ENCODE measurements at regions not wholly inside any gene's neighbourhood (a gene's known extent, or its start where the extent isn't known, plus 50 kb on each side); places are given as distances from the start of the nearest gene placed in this dataset.

DNA sequence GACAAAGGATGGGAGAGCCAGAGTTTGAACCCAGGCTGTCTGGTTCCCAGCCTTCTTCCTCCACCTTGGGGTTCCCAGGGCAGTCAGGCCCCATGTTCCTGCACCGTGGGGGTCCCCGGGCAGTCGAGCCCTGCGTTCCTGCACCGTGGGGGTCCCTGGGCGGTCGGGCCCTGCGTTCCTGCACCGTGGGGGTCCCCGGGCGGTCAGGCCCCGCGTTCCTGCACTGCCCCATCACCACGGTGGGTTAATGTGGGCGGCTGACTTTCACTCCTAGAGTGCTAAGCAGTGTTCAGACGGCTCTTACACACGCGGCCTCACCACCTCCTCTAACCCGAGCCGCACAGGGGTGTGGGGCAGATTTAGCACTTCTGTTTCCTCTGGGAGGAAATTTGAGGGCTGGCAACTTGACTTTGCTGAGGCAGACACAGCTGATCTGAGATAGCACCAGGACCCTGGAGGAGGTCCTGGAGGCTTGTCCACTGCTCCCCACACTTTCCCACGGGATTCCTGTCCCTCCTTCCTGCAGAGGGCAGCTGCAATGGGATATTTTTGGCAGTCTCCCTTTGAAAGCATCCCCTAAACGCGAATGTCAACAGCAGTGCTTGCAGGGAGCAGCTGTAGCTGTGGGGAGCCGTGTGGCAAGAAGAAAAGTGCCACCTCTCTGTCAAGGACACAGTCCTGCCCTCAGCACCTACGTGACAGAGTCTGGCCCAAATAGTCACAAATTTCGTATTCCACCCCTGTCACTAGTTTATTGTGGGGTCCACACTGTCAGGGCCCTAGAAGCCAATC is 239.4 kb downstream of the TEX29 start:
- Histone ChIP-seq H3K36me3 (ENCODE audit: control insufficient read depth, insufficient read depth, low read length) (no peaks in the 10 kb centered on the region), H3K9me3 (ENCODE audit: control insufficient read depth, low read length) (no peaks in the 10 kb centered on the region), H3K4me3 (ENCODE audit: extremely low read depth, insufficient read depth, low read length, poor library complexity, severe bottlenecking) (no peak overlapping the region), H3K27ac (ENCODE audit: low read depth, low read length, severe bottlenecking) (no peak overlapping the region), H3K4me1 (ENCODE audit: control insufficient read depth, insufficient read depth, low read length, poor library complexity, severe bottlenecking) (no peaks in the 10 kb centered on the region)
- 78 to 84% methylated on average over 20 to 23 of the region's 26 CpGs for WGBS, 2 experiments (ENCODE audit: insufficient coverage in 2 of 2)

DNA sequence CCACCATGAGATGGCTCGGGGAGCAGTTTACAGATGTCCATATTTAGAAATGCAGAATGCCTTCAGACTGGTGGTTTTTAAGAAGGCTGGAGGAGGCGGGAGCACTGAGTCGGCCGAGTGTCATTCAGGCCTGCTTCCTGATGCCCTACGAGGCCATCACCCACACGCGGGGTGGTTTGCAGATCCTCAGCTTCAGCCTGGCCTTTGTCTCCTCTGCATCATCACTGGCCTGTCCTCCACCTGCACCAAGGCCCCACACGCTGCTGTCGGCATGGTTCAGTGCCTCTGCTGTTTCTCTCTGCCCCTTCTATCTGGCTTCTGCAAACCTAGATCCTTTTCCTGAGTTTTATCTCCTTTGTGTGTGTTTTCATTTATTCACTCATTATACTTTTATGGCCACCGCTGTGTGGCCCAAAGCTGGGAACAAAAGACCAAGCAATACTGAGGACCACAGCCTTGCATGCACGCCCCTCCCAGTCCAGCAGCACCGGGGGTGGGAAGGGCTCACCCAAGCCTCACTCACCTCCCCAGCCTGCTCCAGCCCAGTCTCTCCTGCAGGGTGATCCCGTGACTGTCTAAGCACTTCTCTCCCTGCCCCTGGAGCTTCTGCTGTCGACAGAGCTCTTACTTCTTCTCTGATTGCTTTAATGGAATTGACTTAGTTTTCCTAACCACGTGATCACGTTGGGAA is 240.8 kb downstream of the TEX29 start:
- WGBS, 2 experiments (ENCODE audit: insufficient coverage in 2 of 2): 85 to 93% methylated on average over 10 to 14 of the region's 16 CpGs
- Histone ChIP-seq H3K4me3 (ENCODE audit: extremely low read depth, insufficient read depth, low read length, poor library complexity, severe bottlenecking) (no peak overlapping the region), H3K4me1 (ENCODE audit: control insufficient read depth, insufficient read depth, low read length, poor library complexity, severe bottlenecking) (no peaks in the 10 kb centered on the region), H3K9me3 (ENCODE audit: control insufficient read depth, low read length) (no peaks in the 10 kb centered on the region), H3K36me3 (ENCODE audit: control insufficient read depth, insufficient read depth, low read length) (no peaks in the 10 kb centered on the region), H3K27ac (ENCODE audit: low read depth, low read length, severe bottlenecking) (no peak overlapping the region)

GRCh38 chr13:111562716-111563115 is 242.3 kb downstream of the TEX29 start:
- WGBS, 2 experiments (ENCODE audit: insufficient coverage in 2 of 2): 91 to 100% methylated on average over 3 of the region's 4 CpGs
- Histone ChIP-seq H3K9me3 (ENCODE audit: control insufficient read depth, low read length) (no peaks in the 10 kb centered on the region), H3K4me3 (ENCODE audit: extremely low read depth, insufficient read depth, low read length, poor library complexity, severe bottlenecking) (no peak overlapping the region), H3K4me1 (ENCODE audit: control insufficient read depth, insufficient read depth, low read length, poor library complexity, severe bottlenecking) (no peaks in the 10 kb centered on the region), H3K27ac (ENCODE audit: low read depth, low read length, severe bottlenecking) (no peak overlapping the region), H3K36me3 (ENCODE audit: control insufficient read depth, insufficient read depth, low read length) (no peaks in the 10 kb centered on the region)

DNA sequence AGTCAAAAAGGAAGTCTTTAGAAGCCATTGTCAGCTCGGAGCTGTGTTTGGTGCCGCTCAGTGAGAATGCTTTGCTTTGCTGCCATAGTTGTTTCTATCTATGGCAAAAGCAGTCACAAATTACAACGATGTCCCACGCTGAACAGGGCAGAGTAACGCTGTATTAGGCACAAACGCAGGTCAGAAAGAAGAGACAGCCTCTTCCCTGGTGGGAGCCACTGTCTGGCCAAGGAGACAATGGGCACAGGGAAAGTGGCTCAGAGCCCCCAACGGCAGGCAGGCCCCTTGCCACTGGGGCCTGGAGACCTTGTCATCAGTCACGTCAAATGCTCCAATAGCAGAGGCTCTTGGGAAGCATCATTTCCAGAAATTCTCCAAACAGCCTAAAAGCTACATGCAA is 244.2 kb downstream of the TEX29 start:
- no peaks in the 10 kb centered on the region for H3K9me3 ChIP-seq (ENCODE audit: control insufficient read depth, low read length)
- no peak overlapping the region for H3K4me3 ChIP-seq (ENCODE audit: extremely low read depth, insufficient read depth, low read length, poor library complexity, severe bottlenecking)
- no peak overlapping the region for H3K27ac ChIP-seq (ENCODE audit: low read depth, low read length, severe bottlenecking)
- no peaks in the 10 kb centered on the region for H3K36me3 ChIP-seq (ENCODE audit: control insufficient read depth, insufficient read depth, low read length)
- no peaks in the 10 kb centered on the region for H3K4me1 ChIP-seq (ENCODE audit: control insufficient read depth, insufficient read depth, low read length, poor library complexity, severe bottlenecking)
- 69 to 72% methylated on average over 8 of the region's 8 CpGs for WGBS, 2 experiments (ENCODE audit: insufficient coverage in 2 of 2)

DNA sequence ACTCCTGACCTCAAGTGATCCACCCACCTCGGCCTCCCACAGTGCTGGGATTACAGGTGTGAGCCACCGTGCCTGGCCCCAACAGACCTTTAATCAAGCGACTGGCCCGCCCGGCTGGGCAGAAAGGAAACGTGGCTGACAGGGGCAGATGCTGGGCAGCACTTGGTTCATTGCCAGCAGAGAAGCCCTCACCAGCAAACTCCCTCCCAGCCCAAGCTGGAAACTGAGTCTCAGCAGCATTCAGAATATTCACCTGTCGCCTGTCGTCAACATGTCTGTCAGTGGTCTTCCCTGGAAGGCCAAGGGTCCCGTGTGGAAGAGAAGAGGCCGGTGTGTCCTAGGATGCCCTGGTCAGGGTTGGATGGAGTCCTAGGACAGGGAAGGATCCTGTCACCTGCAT is 245.0 kb downstream of the TEX29 start:
- Histone ChIP-seq H3K36me3 (ENCODE audit: control insufficient read depth, insufficient read depth, low read length) (no peaks in the 10 kb centered on the region), H3K9me3 (ENCODE audit: control insufficient read depth, low read length) (no peaks in the 10 kb centered on the region), H3K4me3 (ENCODE audit: extremely low read depth, insufficient read depth, low read length, poor library complexity, severe bottlenecking) (no peak overlapping the region), H3K27ac (ENCODE audit: low read depth, low read length, severe bottlenecking) (no peak overlapping the region), H3K4me1 (ENCODE audit: control insufficient read depth, insufficient read depth, low read length, poor library complexity, severe bottlenecking) (no peaks in the 10 kb centered on the region)
- WGBS, 2 experiments (ENCODE audit: insufficient coverage in 2 of 2): 83 to 92% methylated on average over 8 to 10 of the region's 10 CpGs

GRCh38 chr13:111566567-111566966 is 246.1 kb downstream of the TEX29 start:
- 90 to 94% methylated on average over 9 to 12 of the region's 12 CpGs for WGBS, 2 experiments (ENCODE audit: insufficient coverage in 2 of 2)
- Histone ChIP-seq H3K9me3 (ENCODE audit: control insufficient read depth, low read length) (no peaks in the 10 kb centered on the region), H3K4me1 (ENCODE audit: control insufficient read depth, insufficient read depth, low read length, poor library complexity, severe bottlenecking) (no peaks in the 10 kb centered on the region)

DNA sequence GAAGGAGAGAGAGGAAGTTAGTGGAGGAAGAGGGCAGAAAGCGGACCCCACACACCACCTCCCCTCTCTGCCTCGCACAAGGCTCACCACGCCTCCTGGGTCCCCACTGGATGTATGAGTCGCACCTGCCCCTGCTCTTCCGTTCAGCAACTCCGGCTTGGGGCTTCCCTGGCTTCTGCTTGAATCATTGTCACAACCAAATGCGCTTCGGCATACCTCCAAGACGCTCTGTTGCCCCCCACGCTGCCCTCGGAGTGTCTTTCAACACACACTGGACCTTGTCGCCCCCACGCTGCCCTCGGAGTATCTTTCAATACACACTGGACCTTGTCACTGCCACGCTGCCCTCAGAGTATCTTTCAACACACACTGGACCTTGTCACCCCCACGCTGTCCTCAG is 247.2 kb downstream of the TEX29 start:
- Histone ChIP-seq H3K27ac (ENCODE audit: low read depth, low read length, severe bottlenecking) (no peak overlapping the region), H3K9me3 (ENCODE audit: control insufficient read depth, low read length) (no peaks in the 10 kb centered on the region)
- WGBS, 2 experiments (ENCODE audit: insufficient coverage in 2 of 2): 84 to 91% methylated on average over 11 to 13 of the region's 16 CpGs

More at GRCh38 chr13:111566567-111566966, 246.1 kb downstream of the TEX29 start:
- H3K4me3 ChIP-seq (ENCODE audit: extremely low read depth, insufficient read depth, low read length, poor library complexity, severe bottlenecking): no peak overlapping the region
- no peak overlapping the region for H3K27ac ChIP-seq (ENCODE audit: low read depth, low read length, severe bottlenecking)
- no peaks in the 10 kb centered on the region for H3K36me3 ChIP-seq (ENCODE audit: control insufficient read depth, insufficient read depth, low read length)

GRCh38 chr13:111568290-111568689 is 247.8 kb downstream of the TEX29 start:
- H3K36me3 ChIP-seq (ENCODE audit: control insufficient read depth, insufficient read depth, low read length): no peaks in the 10 kb centered on the region
- H3K4me3 ChIP-seq (ENCODE audit: extremely low read depth, insufficient read depth, low read length, poor library complexity, severe bottlenecking): no peak overlapping the region
- WGBS, 2 experiments (ENCODE audit: insufficient coverage in 2 of 2): 68 to 71% methylated on average over 7 of the region's 8 CpGs

More for the DNA sequence above, 247.2 kb downstream of the TEX29 start:
- Histone ChIP-seq H3K4me3 (ENCODE audit: extremely low read depth, insufficient read depth, low read length, poor library complexity, severe bottlenecking) (no peak overlapping the region), H3K36me3 (ENCODE audit: control insufficient read depth, insufficient read depth, low read length) (no peaks in the 10 kb centered on the region), H3K4me1 (ENCODE audit: control insufficient read depth, insufficient read depth, low read length, poor library complexity, severe bottlenecking) (no peaks in the 10 kb centered on the region)

GRCh38 chr13:111570911-111571310 is 250.5 kb downstream of the TEX29 start:
- H3K4me3 ChIP-seq (ENCODE audit: extremely low read depth, insufficient read depth, low read length, poor library complexity, severe bottlenecking): no peak overlapping the region
- no CpG with 5 or more reads among the region's 1 CpG for WGBS, 2 experiments (ENCODE audit: insufficient coverage in 2 of 2)
- H3K27ac ChIP-seq (ENCODE audit: low read depth, low read length, severe bottlenecking): no peak overlapping the region
- H3K36me3 ChIP-seq (ENCODE audit: control insufficient read depth, insufficient read depth, low read length): no peaks in the 10 kb centered on the region
- H3K9me3 ChIP-seq (ENCODE audit: control insufficient read depth, low read length): peaks cover 22% of the 10 kb centered on the region
- no peaks in the 10 kb centered on the region for H3K4me1 ChIP-seq (ENCODE audit: control insufficient read depth, insufficient read depth, low read length, poor library complexity, severe bottlenecking)

More at GRCh38 chr13:111568290-111568689, 247.8 kb downstream of the TEX29 start:
- peaks cover 5% of the 10 kb centered on the region for H3K9me3 ChIP-seq (ENCODE audit: control insufficient read depth, low read length)
- H3K27ac ChIP-seq (ENCODE audit: low read depth, low read length, severe bottlenecking): no peak overlapping the region
- no peaks in the 10 kb centered on the region for H3K4me1 ChIP-seq (ENCODE audit: control insufficient read depth, insufficient read depth, low read length, poor library complexity, severe bottlenecking)

- WGBS, 2 experiments (ENCODE audit: insufficient coverage in 2 of 2): 96 to 97% methylated on average over 13 to 22 of the region's 27 CpGs
- H3K9me3 ChIP-seq (ENCODE audit: control insufficient read depth, low read length): peaks cover 22% of the 10 kb centered on the region
- H3K4me3 ChIP-seq (ENCODE audit: extremely low read depth, insufficient read depth, low read length, poor library complexity, severe bottlenecking): no peak overlapping the region
- no peak overlapping the region for H3K27ac ChIP-seq (ENCODE audit: low read depth, low read length, severe bottlenecking)
- no peaks in the 10 kb centered on the region for H3K36me3 ChIP-seq (ENCODE audit: control insufficient read depth, insufficient read depth, low read length)
- no peaks in the 10 kb centered on the region for H3K4me1 ChIP-seq (ENCODE audit: control insufficient read depth, insufficient read depth, low read length, poor library complexity, severe bottlenecking)
These were observed 252.7 kb downstream of the TEX29 start for GRCh38 chr13:111572956-111573761.
